ENCODE measurements at regions not wholly inside any gene's neighbourhood (a gene's known extent, or its start where the extent isn't known, plus 50 kb on each side); places are given as distances from the start of the nearest gene placed in this dataset.
A peak's percentile ranks its signal among the peaks of the same experiment; 100 is the strongest.

GRCh38 chr10:78349911-78350663 lies 316.4 kb downstream of the RPS24 start:
- no peak for TF ChIP-seq CTCF (IDR thresholded peaks at IDR 0.05; ENCODE audit: low read depth, low read length, missing control alignments)
- H3K27ac ChIP-seq = no peak overlapping the region
- in situ Hi-C loops (cut with HindIII; ENCODE audit: low pct_ligation_motif_present, low sequenced_read_pairs) = no loop called here
- H3K36me3 ChIP-seq (replicated peaks) = no peaks in the 10 kb centered on the region
- no peak for DNase-seq
- no peak overlapping the region for H3K4me3 ChIP-seq (ENCODE audit: low read depth, low read length)
- no peaks in the 10 kb centered on the region for H3K27me3 ChIP-seq (replicated peaks)

- Histone ChIP-seq H3K27ac (no peak overlapping the region), H3K4me3 (ENCODE audit: low read depth, low read length) (no peak overlapping the region), H3K27me3 (replicated peaks) (no peaks in the 10 kb centered on the region), H3K36me3 (replicated peaks) (no peaks in the 10 kb centered on the region)
- DNase-seq = no peak
- in situ Hi-C loops (cut with HindIII; ENCODE audit: low pct_ligation_motif_present, low sequenced_read_pairs) = no loop called here
- TF ChIP-seq CTCF (IDR thresholded peaks at IDR 0.05; ENCODE audit: low read depth, low read length, missing control alignments) = no peak
Measured at GRCh38 chr10:78351283-78351682, 317.6 kb downstream of the RPS24 start.

- no peaks in the 10 kb centered on the region for H3K36me3 ChIP-seq (replicated peaks)
- no peak for DNase-seq
- TF ChIP-seq CTCF (IDR thresholded peaks at IDR 0.05; ENCODE audit: low read depth, low read length, missing control alignments) = no peak
- no peak overlapping the region for H3K4me3 ChIP-seq (ENCODE audit: low read depth, low read length)
- no peak overlapping the region for H3K27ac ChIP-seq
- no peaks in the 10 kb centered on the region for H3K27me3 ChIP-seq (replicated peaks)
- in situ Hi-C loops (cut with HindIII; ENCODE audit: low pct_ligation_motif_present, low sequenced_read_pairs) = no loop called here
Measured at GRCh38 chr10:78351809-78352208, 318.1 kb downstream of the RPS24 start.

GRCh38 chr10:78353636-78354035 lies 320.0 kb downstream of the RPS24 start:
- Histone ChIP-seq H3K36me3 (replicated peaks) (no peaks in the 10 kb centered on the region), H3K4me3 (ENCODE audit: low read depth, low read length) (no peak overlapping the region), H3K27ac (no peak overlapping the region), H3K27me3 (replicated peaks) (no peaks in the 10 kb centered on the region)
- peak; percentile 26 for TF ChIP-seq CTCF (IDR thresholded peaks at IDR 0.05; ENCODE audit: low read depth, low read length, missing control alignments)
- DNase-seq = no peak
- in situ Hi-C loops (cut with HindIII; ENCODE audit: low pct_ligation_motif_present, low sequenced_read_pairs) = no loop called here

- Histone ChIP-seq H3K27ac (no peak overlapping the region), H3K36me3 (replicated peaks) (no peaks in the 10 kb centered on the region), H3K4me3 (ENCODE audit: low read depth, low read length) (no peak overlapping the region), H3K27me3 (replicated peaks) (no peaks in the 10 kb centered on the region)
- no peak for TF ChIP-seq CTCF (IDR thresholded peaks at IDR 0.05; ENCODE audit: low read depth, low read length, missing control alignments)
- in situ Hi-C loops (cut with HindIII; ENCODE audit: low pct_ligation_motif_present, low sequenced_read_pairs) = no loop called here
- no peak for DNase-seq
Measured at GRCh38 chr10:78354101-78354500, 320.4 kb downstream of the RPS24 start.

Data from brain microvascular endothelial cell (primary cell).